H1 (cell line): ENCODE measurements at regions not wholly inside any gene's neighbourhood (a gene's known extent, or its start where the extent isn't known, plus 50 kb on each side); places are given as distances from the start of the nearest gene placed in this dataset.

ENCODE experiments used
- CTCF ChIA-PET: fragments of 300-600 bp; sonication (Branson Sonifier 250); formaldehyde crosslinking; loops from one replicate; lab custom pipeline; 2021; ENCODE audit not compliant: partially characterized antibody; lab: Charles Lee
- POLR2A ChIA-PET: fragments of 300-600 bp; sonication (Branson Sonifier 250); formaldehyde crosslinking; loops from one replicate; lab custom pipeline; 2021; ENCODE audit warnings: inconsistent platforms; ENCODE audit not compliant: partially characterized antibody; lab: Charles Lee
- DNase-seq, 2 experiments: peaks; one replicate each; pipeline versions ENCODE4 v3.0.0 to v3.0.0-alpha.2; 2010 to 2022; ENCODE audit warnings: low spot score in 2 of 2, low read depth in 1 of 2, mixed read lengths in 1 of 2
- FAIRE-seq: peaks from 2 replicates; lab custom pipeline; 2011; peaks lifted over from hg19 to GRCh38; lab: Jason Lieb, UNC
- H2AFZ ChIP-seq: 2 replicates; pipeline ENCODE4 v1.8.1; 2012; ENCODE audit warnings: low read length, inconsistent platforms
- H2AK5ac ChIP-seq: 2 replicates; pipeline ENCODE4 v1.6.1; 2013; ENCODE audit warnings: low read depth, low read length
- H2BK120ac ChIP-seq: replicated peaks from 2 replicates; pipeline ENCODE3; 2013; ENCODE audit warnings: low read depth, low read length, inconsistent platforms
- H2BK12ac ChIP-seq: 2 replicates; pipeline ENCODE4 v1.6.1; 2013; ENCODE audit warnings: low read depth, low read length
- H2BK15ac ChIP-seq: 2 replicates; pipeline ENCODE4 v1.6.1; 2013; ENCODE audit warnings: low read length
- H2BK20ac ChIP-seq: 2 replicates; pipeline ENCODE4 v1.6.1; 2013; ENCODE audit warnings: low read length
- H2BK5ac ChIP-seq: 2 replicates; pipeline ENCODE4 v1.6.1; 2013; ENCODE audit warnings: low read depth, low read length
- H3K14ac ChIP-seq: 2 replicates; pipeline ENCODE4 v1.6.1; 2013; ENCODE audit warnings: inconsistent platforms; ENCODE audit not compliant: insufficient read length
- H3K18ac ChIP-seq: 2 replicates; pipeline ENCODE4 v1.6.1; 2013; ENCODE audit warnings: low read length; ENCODE audit errors: extremely low read depth
- H3K23ac ChIP-seq: 2 replicates; pipeline ENCODE4 v1.6.1; 2013; ENCODE audit warnings: inconsistent platforms; ENCODE audit not compliant: insufficient read length
- H3K23me2 ChIP-seq: 2 replicates; pipeline ENCODE4 v1.6.1; 2013; ENCODE audit warnings: low read depth, low read length
- H3K27ac ChIP-seq: 2 replicates; pipeline ENCODE4 v1.6.1; 2011; ENCODE audit warnings: low read depth, low read length, inconsistent platforms
- H3K27me3 ChIP-seq, 4 experiments: replicated peaks in 1 of 4; 1 replicate in 1 of 4; 2 replicates in 3 of 4; pipeline versions ENCODE4 v1.6.1 to v1.8.1; 2011 to 2013; ENCODE audit warnings: low read length in 3 of 4, mild to moderate bottlenecking in 3 of 4, inconsistent platforms in 2 of 4, mixed read lengths in 2 of 4, moderate library complexity in 1 of 4; ENCODE audit not compliant: control insufficient read depth in 3 of 4, insufficient read depth in 3 of 4; ENCODE audit errors: extremely low read depth in 1 of 4
- H3K36me3 ChIP-seq, 4 experiments: 2 replicates each; pipeline versions ENCODE4 v1.6.1 to v1.8.1; 2011 to 2013; ENCODE audit warnings: mild to moderate bottlenecking in 4 of 4, low read length in 3 of 4, moderate library complexity in 2 of 4, control low read depth in 1 of 4, inconsistent platforms in 1 of 4; ENCODE audit not compliant: insufficient read depth in 4 of 4, control insufficient read depth in 2 of 4
- H3K4ac ChIP-seq: replicated peaks from 2 replicates; pipeline ENCODE3; 2013; ENCODE audit warnings: low read length, low read depth, mixed read lengths, inconsistent platforms; ENCODE audit not compliant: insufficient read length
- H3K4me1 ChIP-seq, 4 experiments: replicated peaks in 1 of 4; 1 replicate in 1 of 4; 2 replicates in 3 of 4; pipeline versions ENCODE4 v1.6.1 to v1.8.1; 2011 to 2013; ENCODE audit warnings: low read length in 3 of 4, inconsistent platforms in 2 of 4, mixed read lengths in 1 of 4; ENCODE audit not compliant: insufficient read depth in 4 of 4, control insufficient read depth in 3 of 4
- H3K4me2 ChIP-seq, 2 experiments: 2 replicates each; pipeline versions ENCODE4 v1.6.1 to v1.8.1; 2011 to 2013; ENCODE audit warnings: low read depth in 2 of 2, low read length in 2 of 2, control low read depth in 1 of 2, inconsistent platforms in 1 of 2, mild to moderate bottlenecking in 1 of 2; ENCODE audit not compliant: insufficient read depth in 1 of 2
- H3K4me3 ChIP-seq, 4 experiments: fragments of 200-600, 300-600 bp in 1 of 4; sonication (generic), shearing (Covaris generic), sonication (Bioruptor Twin) in 1 of 4; 2 replicates each; pipeline versions ENCODE4 v1.5.1 to v1.8.1; 2011 to 2016; ENCODE audit warnings: low read length in 4 of 4, low read depth in 3 of 4, control low read depth in 2 of 4, inconsistent platforms in 2 of 4, mild to moderate bottlenecking in 2 of 4, mixed read lengths in 1 of 4, moderate library complexity in 1 of 4; ENCODE audit not compliant: insufficient read depth in 2 of 4; ENCODE audit errors: extremely low read depth in 1 of 4
- H3K56ac ChIP-seq: replicated peaks from 2 replicates; pipeline ENCODE3; 2013; ENCODE audit warnings: low read depth, mild to moderate bottlenecking, mixed read lengths, low read length, inconsistent platforms; ENCODE audit not compliant: insufficient read length
- H3K79me1 ChIP-seq: 2 replicates; pipeline ENCODE4 v1.6.1; 2013; ENCODE audit warnings: low read depth, low read length, control low read depth
- H3K79me2 ChIP-seq, 2 experiments: 2 replicates each; pipeline versions ENCODE4 v1.6.1 to v1.8.1; 2012 to 2013; ENCODE audit warnings: low read length in 2 of 2, mild to moderate bottlenecking in 2 of 2, inconsistent platforms in 1 of 2; ENCODE audit not compliant: insufficient read depth in 2 of 2, control insufficient read depth in 1 of 2
- H3K9ac ChIP-seq, 4 experiments: replicated peaks in 1 of 4; 1 replicate in 1 of 4; 2 replicates in 3 of 4; pipeline versions ENCODE4 v1.6.1 to v1.8.1; 2011 to 2013; ENCODE audit warnings: low read depth in 3 of 4, low read length in 3 of 4, control low read depth in 2 of 4, mild to moderate bottlenecking in 2 of 4, moderate library complexity in 2 of 4, inconsistent platforms in 1 of 4; ENCODE audit errors: extremely low read depth in 1 of 4
- H3K9me3 ChIP-seq, 2 experiments: 2 replicates each; pipeline versions ENCODE4 v1.6.1 to v1.8.1; 2012 to 2013; ENCODE audit warnings: mild to moderate bottlenecking in 2 of 2, moderate library complexity in 2 of 2, control low read depth in 1 of 2, inconsistent platforms in 1 of 2, low read depth in 1 of 2, low read length in 1 of 2, mixed read lengths in 1 of 2; ENCODE audit not compliant: insufficient read depth in 2 of 2
- H4K20me1 ChIP-seq, 2 experiments: replicated peaks in 1 of 2; 2 replicates each; pipeline versions ENCODE3 to v1.8.1; 2011 to 2013; ENCODE audit warnings: inconsistent platforms in 2 of 2, low read length in 2 of 2, mild to moderate bottlenecking in 1 of 2; ENCODE audit not compliant: insufficient read depth in 2 of 2, control insufficient read depth in 1 of 2
- H4K5ac ChIP-seq: 2 replicates; pipeline ENCODE4 v1.6.1; 2013; ENCODE audit warnings: low read length, low read depth, mixed read lengths, inconsistent platforms; ENCODE audit not compliant: insufficient read length
- H4K8ac ChIP-seq: 2 replicates; pipeline ENCODE4 v1.8.0; 2013; ENCODE audit warnings: mild to moderate bottlenecking, moderate library complexity, low read length, inconsistent platforms; ENCODE audit not compliant: insufficient read depth; ENCODE audit errors: extremely low read depth
- H4K91ac ChIP-seq: replicated peaks from 2 replicates; pipeline ENCODE3; 2013; ENCODE audit warnings: low read length, mixed read lengths, inconsistent platforms; ENCODE audit not compliant: insufficient read length
- BACH1 ChIP-seq: IDR thresholded peaks from 2 replicates; pipeline ENCODE4 v1.6.1; 2012; ENCODE audit warnings: low read length, improper control_type of control experiment
- FOSL1 ChIP-seq: IDR thresholded peaks from 2 replicates; pipeline ENCODE4 v1.6.1; 2011; ENCODE audit warnings: mild to moderate bottlenecking, low read depth, low read length, moderate library complexity; ENCODE audit not compliant: insufficient read depth
- GTF2F1 ChIP-seq: IDR thresholded peaks from 2 replicates; pipeline ENCODE4 v1.6.1; 2012; ENCODE audit warnings: low read depth, low read length, improper control_type of control experiment, borderline replicate concordance
- HDAC6 ChIP-seq: IDR thresholded peaks from one replicate; pipeline ENCODE4 v1.7.1; 2012; ENCODE audit warnings: low read depth, mild to moderate bottlenecking, inconsistent platforms, low read length, moderate library complexity
- MAX ChIP-seq: IDR thresholded peaks from 2 replicates; pipeline ENCODE4 v1.6.1; 2012; ENCODE audit warnings: inconsistent platforms
- RFX5 ChIP-seq: IDR thresholded peaks from 2 replicates; pipeline ENCODE4 v1.6.1; 2011; ENCODE audit warnings: low read depth, low read length, improper control_type of control experiment, borderline replicate concordance
- RNF2 ChIP-seq: fragments of 200-900, 300-1000 bp; sonication (generic); IDR thresholded peaks from 2 replicates; pipeline ENCODE4 v1.7.1; 2016; ENCODE audit warnings: borderline replicate concordance, low read depth, mild to moderate bottlenecking, antibody characterized with exemption, low read length; ENCODE audit not compliant: poor library complexity, severe bottlenecking; ENCODE audit errors: missing control alignments
- SIN3A ChIP-seq, 2 experiments: IDR thresholded peaks in 1 of 2; conservative IDR thresholded peaks in 1 of 2; 2 replicates each; pipeline ENCODE4 v1.6.1; 2011 to 2012; ENCODE audit warnings: low read length in 2 of 2, improper control_type of control experiment in 1 of 2, low read depth in 1 of 2, mild to moderate bottlenecking in 1 of 2
- SIRT6 ChIP-seq: IDR thresholded peaks from one replicate; pipeline ENCODE4 v1.7.1; 2012; ENCODE audit warnings: low read length, inconsistent platforms
- YY1 ChIP-seq: IDR thresholded peaks from 2 replicates; pipeline ENCODE4 v1.6.1; 2011; ENCODE audit warnings: low read depth, mild to moderate bottlenecking, low read length

- no peak for TF ChIP-seq SIRT6
- TF ChIP-seq, all 59 proteins: peak for 0
These were observed 1075.8 kb downstream of the PCDH9 start (continued) for GRCh38 chr13:66154354-66154753.

- Histone ChIP-seq H3K14ac (no peak overlapping the region), H3K18ac (no peak overlapping the region), H4K91ac (no peak overlapping the region), H3K27ac (no peak overlapping the region), H2BK12ac (no peak overlapping the region), H2BK5ac (no peak overlapping the region), H3K23ac (no peak overlapping the region), H3K4me1 (no peaks in the 10 kb centered on the region), H3K9ac (no peak overlapping the region), H4K5ac (no peak overlapping the region), H3K56ac (no peak overlapping the region), H4K20me1 (no peaks in the 10 kb centered on the region), H3K4me3 (no peak overlapping the region), H2BK120ac (no peak overlapping the region), H3K79me2 (no peaks in the 10 kb centered on the region), H3K4me2 (no peak overlapping the region), H2BK20ac (no peak overlapping the region), H2AFZ (no peak overlapping the region), H3K4ac (no peak overlapping the region), H3K36me3 (no peaks in the 10 kb centered on the region), H3K9me3 (no peaks in the 10 kb centered on the region), H2BK15ac (no peak overlapping the region), H3K79me1 (no peaks in the 10 kb centered on the region), H3K23me2 (no peaks in the 10 kb centered on the region; the same call in 1 of the 2 replicates), H2AK5ac (no peak overlapping the region), H3K27me3 (no peaks in the 10 kb centered on the region), H4K8ac (no peak overlapping the region)
- ChIA-PET CTCF (no interaction called here), POLR2A (no interaction called here)
- TF ChIP-seq SIN3A (conservative IDR thresholded peaks at IDR 0.05 in 1 of 2, IDR thresholded peaks at IDR 0.05 in 1 of 2; ENCODE audit: low read depth in 1 of 2, low read length in 2 of 2) (no peak), MAX (no peak), RNF2 (no peak), RFX5 (no peak), BACH1 (no peak), GTF2F1 (no peak), HDAC6 (no peak), YY1 (no peak), FOSL1 (no peak)
- FAIRE-seq (no peak), DNase-seq (no peak)
These were observed 1077.5 kb downstream of the PCDH9 start for GRCh38 chr13:66152596-66152995.
